HL-60 (cell line): ENCODE measurements at regions not wholly inside any gene's neighbourhood (a gene's known extent, or its start where the extent isn't known, plus 50 kb on each side); places are given as distances from the start of the nearest gene placed in this dataset.

ENCODE experiments used
- GABPA ChIP-seq: IDR thresholded peaks from 2 replicates; pipeline ENCODE4 v1.6.1; 2012; ENCODE audit warnings: low read depth
- POLR2AphosphoS5 ChIP-seq: IDR thresholded peaks from 2 replicates; pipeline ENCODE4 v1.6.1; 2012; ENCODE audit warnings: low read depth
- REST ChIP-seq: IDR thresholded peaks from 2 replicates; pipeline ENCODE4 v1.6.1; 2012; ENCODE audit warnings: low read depth; ENCODE audit not compliant: insufficient replicate concordance
- TF ChIP-seq, protein P1 (sequence below): IDR thresholded peaks from one replicate; pipeline ENCODE4 v1.5.1; 2011; ENCODE audit warnings: low read length, control low read depth, inconsistent platforms; ENCODE audit not compliant: insufficient read depth

- TF ChIP-seq, protein P1, sequence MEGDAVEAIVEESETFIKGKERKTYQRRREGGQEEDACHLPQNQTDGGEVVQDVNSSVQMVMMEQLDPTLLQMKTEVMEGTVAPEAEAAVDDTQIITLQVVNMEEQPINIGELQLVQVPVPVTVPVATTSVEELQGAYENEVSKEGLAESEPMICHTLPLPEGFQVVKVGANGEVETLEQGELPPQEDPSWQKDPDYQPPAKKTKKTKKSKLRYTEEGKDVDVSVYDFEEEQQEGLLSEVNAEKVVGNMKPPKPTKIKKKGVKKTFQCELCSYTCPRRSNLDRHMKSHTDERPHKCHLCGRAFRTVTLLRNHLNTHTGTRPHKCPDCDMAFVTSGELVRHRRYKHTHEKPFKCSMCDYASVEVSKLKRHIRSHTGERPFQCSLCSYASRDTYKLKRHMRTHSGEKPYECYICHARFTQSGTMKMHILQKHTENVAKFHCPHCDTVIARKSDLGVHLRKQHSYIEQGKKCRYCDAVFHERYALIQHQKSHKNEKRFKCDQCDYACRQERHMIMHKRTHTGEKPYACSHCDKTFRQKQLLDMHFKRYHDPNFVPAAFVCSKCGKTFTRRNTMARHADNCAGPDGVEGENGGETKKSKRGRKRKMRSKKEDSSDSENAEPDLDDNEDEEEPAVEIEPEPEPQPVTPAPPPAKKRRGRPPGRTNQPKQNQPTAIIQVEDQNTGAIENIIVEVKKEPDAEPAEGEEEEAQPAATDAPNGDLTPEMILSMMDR, result no peak
- TF ChIP-seq POLR2AphosphoS5 (no peak), REST (no peak), GABPA (no peak)
These were observed 174.6 kb downstream of the SHOX start for GRCh38 chrX:805103-805670.
